ENCODE measurements at regions not wholly inside any gene's neighbourhood (a gene's known extent, or its start where the extent isn't known, plus 50 kb on each side); places are given as distances from the start of the nearest gene placed in this dataset.

GRCh38 chr20:53823121-53823764 lies 229.6 kb upstream of the ZNF217 start:
- Histone ChIP-seq H3K4me1 (replicated peaks; ENCODE audit: insufficient read depth) (peaks cover 27% of the 10 kb centered on the region), H3K36me3 (ENCODE audit: low read depth) (no peaks in the 10 kb centered on the region), H3K27ac (no peak overlapping the region), H3K9me3 (ENCODE audit: insufficient read depth, low read depth) (no peaks in the 10 kb centered on the region), H3K4me2 (no peak overlapping the region), H3K27me3 (ENCODE audit: insufficient read depth, low read depth) (no peaks in the 10 kb centered on the region), H3F3A (ENCODE audit: insufficient read depth, low read depth) (peaks cover 19% of the 10 kb centered on the region), H3K9me2 (ENCODE audit: insufficient read depth) (no peaks in the 10 kb centered on the region), H4K20me1 (ENCODE audit: insufficient read depth) (no peaks in the 10 kb centered on the region), H3K79me2 (ENCODE audit: low read depth) (no peaks in the 10 kb centered on the region), H2AFZ (no peak overlapping the region), H3K4me3 (no peak overlapping the region)
- intact Hi-C loops (cut with micrococcal nuclease; ENCODE audit: unreplicated experiment), result no loop called here
- no TSS peak for BruUV-seq (replicated peaks)
- ChIA-PET CTCF (no interaction called here), POLR2A (ENCODE audit: unreplicated experiment) (interaction anchor here (0.5 kb wide), 1 partner anchor 128 kb away, joined by 10 read pairs; no protein-coding TSS in a partner anchor)
- TF ChIP-seq CTCF (conservative IDR thresholded peaks at IDR 0.05) (no peak), EZH2 (IDR thresholded peaks at IDR 0.05; ENCODE audit: low read depth) (no peak)
- DNase-seq, result no peak

- no peaks in the 10 kb centered on the region for H3K79me2 ChIP-seq (ENCODE audit: low read depth)
- H3K4me3 ChIP-seq, result no peak overlapping the region
- H3K27ac ChIP-seq, result no peak overlapping the region
- peaks cover 20% of the 10 kb centered on the region for H3K4me1 ChIP-seq (replicated peaks; ENCODE audit: insufficient read depth)
- ChIA-PET CTCF (no interaction called here), POLR2A (ENCODE audit: unreplicated experiment) (no interaction called here)
- TF ChIP-seq CTCF (conservative IDR thresholded peaks at IDR 0.05), result no peak
- TF ChIP-seq EZH2 (IDR thresholded peaks at IDR 0.05; ENCODE audit: low read depth), result no peak
- H2AFZ ChIP-seq, result no peak overlapping the region
- H3K36me3 ChIP-seq (ENCODE audit: low read depth), result no peaks in the 10 kb centered on the region
- no peak for DNase-seq
- no peaks in the 10 kb centered on the region for H4K20me1 ChIP-seq (ENCODE audit: insufficient read depth)
- intact Hi-C loops (cut with micrococcal nuclease; ENCODE audit: unreplicated experiment), result no loop called here
- H3K9me2 ChIP-seq (ENCODE audit: insufficient read depth), result no peaks in the 10 kb centered on the region
- no peaks in the 10 kb centered on the region for H3K9me3 ChIP-seq (ENCODE audit: insufficient read depth, low read depth)
- H3F3A ChIP-seq (ENCODE audit: insufficient read depth, low read depth), result peaks cover 12% of the 10 kb centered on the region
- BruUV-seq (replicated peaks), result no TSS peak
- no peaks in the 10 kb centered on the region for H3K27me3 ChIP-seq (ENCODE audit: insufficient read depth, low read depth)
- H3K4me2 ChIP-seq, result no peak overlapping the region
These were observed 228.9 kb upstream of the ZNF217 start for GRCh38 chr20:53822534-53822933.

GRCh38 chr20:53819973-53820451 lies 226.4 kb upstream of the ZNF217 start:
- Histone ChIP-seq H4K20me1 (ENCODE audit: insufficient read depth) (no peaks in the 10 kb centered on the region), H3K27me3 (ENCODE audit: insufficient read depth, low read depth) (no peaks in the 10 kb centered on the region), H3K36me3 (ENCODE audit: low read depth) (no peaks in the 10 kb centered on the region), H3K9me3 (ENCODE audit: insufficient read depth, low read depth) (no peaks in the 10 kb centered on the region), H3K79me2 (ENCODE audit: low read depth) (no peaks in the 10 kb centered on the region), H3K9me2 (ENCODE audit: insufficient read depth) (no peaks in the 10 kb centered on the region), H3K27ac (no peak overlapping the region), H3K4me1 (replicated peaks; ENCODE audit: insufficient read depth) (no peaks in the 10 kb centered on the region), H3K4me2 (no peak overlapping the region), H3F3A (ENCODE audit: insufficient read depth, low read depth) (no peaks in the 10 kb centered on the region), H3K4me3 (no peak overlapping the region), H2AFZ (no peak overlapping the region)
- DNase-seq, result no peak
- intact Hi-C loops (cut with micrococcal nuclease; ENCODE audit: unreplicated experiment), result no loop called here
- POLR2A ChIA-PET (ENCODE audit: unreplicated experiment), result no interaction called here
- TF ChIP-seq CTCF (conservative IDR thresholded peaks at IDR 0.05), result no peak
- CTCF ChIA-PET, result no interaction called here
- BruUV-seq (replicated peaks), result no TSS peak
